K562 (cell line): ENCODE measurements at regions not wholly inside any gene's neighbourhood (a gene's known extent, or its start where the extent isn't known, plus 50 kb on each side); places are given as distances from the start of the nearest gene placed in this dataset.

Experiments used
- ATAC-seq: fragments of 200-7000 bp; cut with Tn5 transposase; 3 replicates; pipeline ENCODE4 v1.9.1; 2020; ENCODE audit warnings: moderate library complexity
- BruUV-seq: library from RNA; stranded (reverse); fragments of 400-500 nt; replicated peaks from 2 replicates; lab custom pipeline; 2021; lab: Mats Ljungman, UMichigan
- CTCF ChIA-PET: fragments of 300-600 bp; formaldehyde crosslinking; extraction: SDS; loops from one replicate; lab custom pipeline; 2021; ENCODE audit warnings: low intra/inter-chr PET ratio; lab: Yijun Ruan, JAX
- POLR2A ChIA-PET: fragments of 300-600, 350-650 bp; sonication (Branson Sonifier 250); formaldehyde crosslinking; extraction: SDS; loops from one replicate; lab custom pipeline; 2021; ENCODE audit warnings: antibody characterized with exemption, inconsistent platforms; lab: Yijun Ruan, JAX
- DNase-seq, 4 experiments: peaks; one replicate each; pipeline versions ENCODE4 v3.0.0 to v3.0.0-alpha.2; 2011 to 2018; ENCODE audit warnings: low spot score in 3 of 4, mixed read lengths in 3 of 4; ENCODE audit errors: extremely low read depth in 1 of 4
- FAIRE-seq: peaks from 2 replicates; lab custom pipeline; 2011; peaks lifted over from hg19 to GRCh38; lab: Jason Lieb, UNC
- H2AFZ ChIP-seq: 2 replicates; pipeline ENCODE4 v1.6.0; 2011; ENCODE audit warnings: low read depth, low read length, control low read depth, inconsistent platforms
- H3K27ac ChIP-seq: fragments of 200-600 bp; 3 replicates; pipeline ENCODE4 v1.8.0; 2011; ENCODE audit warnings: low read depth, mild to moderate bottlenecking, control low read depth, inconsistent platforms, low read length, moderate library complexity, mixed read lengths; ENCODE audit errors: extremely low read depth
- H3K27me3 ChIP-seq, 2 experiments: fragments of 300-600 bp in 1 of 2; 2 replicates in 1 of 2; 3 replicates in 1 of 2; pipeline versions ENCODE4 v1.6.0 to v1.8.0; 2011; ENCODE audit warnings: inconsistent platforms in 2 of 2, low read length in 2 of 2, mild to moderate bottlenecking in 1 of 2, mixed read lengths in 1 of 2, moderate library complexity in 1 of 2; ENCODE audit not compliant: control insufficient read depth in 2 of 2, insufficient read depth in 2 of 2
- H3K36me3 ChIP-seq: fragments of 300-600 bp; 3 replicates; pipeline ENCODE4 v1.8.0; 2011; ENCODE audit warnings: mild to moderate bottlenecking, low read length, inconsistent platforms; ENCODE audit not compliant: control insufficient read depth, insufficient read depth
- H3K4me1 ChIP-seq, 2 experiments: fragments of 200-600 bp in 1 of 2; replicated peaks in 1 of 2; 2 replicates in 1 of 2; 3 replicates in 1 of 2; pipeline versions ENCODE4 v1.5.1 to v1.8.0; 2011; ENCODE audit warnings: inconsistent platforms in 2 of 2, low read length in 2 of 2, mild to moderate bottlenecking in 1 of 2, mixed read lengths in 1 of 2, moderate library complexity in 1 of 2; ENCODE audit not compliant: control insufficient read depth in 2 of 2, insufficient read depth in 2 of 2
- H3K4me2 ChIP-seq: 2 replicates; pipeline ENCODE4 v1.6.1; 2011; ENCODE audit warnings: low read length, control low read depth, inconsistent platforms, mixed read lengths; ENCODE audit not compliant: insufficient read depth
- H3K4me3 ChIP-seq: fragments of 200-600 bp; sonication (generic), shearing (Covaris generic); 2 replicates; pipeline ENCODE4 v1.5.1; 2016; ENCODE audit warnings: control low read depth, inconsistent platforms
- H3K79me2 ChIP-seq: fragments of 200-600 bp; 3 replicates; pipeline ENCODE4 v1.8.0; 2011; ENCODE audit warnings: low read length, inconsistent platforms; ENCODE audit not compliant: control insufficient read depth, insufficient read depth
- H3K9ac ChIP-seq, 2 experiments: 2 replicates each; pipeline versions ENCODE4 v1.6.0 to v1.6.1; 2011; ENCODE audit warnings: low read depth in 2 of 2, low read length in 2 of 2, control low read depth in 1 of 2, inconsistent platforms in 1 of 2, mild to moderate bottlenecking in 1 of 2, mixed read lengths in 1 of 2; ENCODE audit not compliant: insufficient read depth in 1 of 2
- H3K9me1 ChIP-seq: one replicate; pipeline ENCODE4 v1.6.0; 2011; ENCODE audit warnings: inconsistent platforms, mild to moderate bottlenecking, low read length, moderate library complexity; ENCODE audit not compliant: control insufficient read depth, insufficient read depth
- H3K9me3 ChIP-seq: replicated peaks from 2 replicates; pipeline ENCODE4 v1.5.1; 2011; ENCODE audit warnings: low read depth, low read length, inconsistent platforms; ENCODE audit not compliant: control insufficient read depth, insufficient read depth
- H4K20me1 ChIP-seq: replicated peaks from 2 replicates; pipeline ENCODE4 v1.6.1; 2011; ENCODE audit warnings: low read length, inconsistent platforms, mixed read lengths; ENCODE audit not compliant: control insufficient read depth, insufficient read depth
- CREM ChIP-seq: IDR thresholded peaks from 2 replicates; pipeline ENCODE4 v1.6.1; 2014; ENCODE audit warnings: antibody characterized with exemption, low read depth
- HIVEP1 ChIP-seq: fragments of 250-450 bp; sonication (Bioruptor Pico); IDR thresholded peaks from 2 replicates; pipeline ENCODE4 v1.4.0; 2020; ENCODE audit warnings: mild to moderate bottlenecking
- RHOXF2B ChIP-seq: fragments of 250-450 bp; sonication (Bioruptor Pico); conservative IDR thresholded peaks from 2 replicates; pipeline ENCODE4 v1.5.1; 2021
- SNIP1 ChIP-seq: fragments of 450-650 bp; IDR thresholded peaks from 2 replicates; pipeline ENCODE4 v1.7.1; 2017; ENCODE audit warnings: low read depth, mild to moderate bottlenecking
- TAF1 ChIP-seq: IDR thresholded peaks from 2 replicates; pipeline ENCODE4 v1.6.1; 2011; ENCODE audit warnings: mild to moderate bottlenecking, low read length, moderate library complexity; ENCODE audit not compliant: insufficient read depth, control insufficient read depth, severe bottlenecking; ENCODE audit errors: extremely low read depth
- TRIM28 ChIP-seq: fragments of 450-650 bp; IDR thresholded peaks from 2 replicates; pipeline ENCODE4 v1.6.1; 2017
- ZNF639 ChIP-seq, 2 experiments: fragments of 200-800 bp in 1 of 2; sonication (Bioruptor generic) in 1 of 2; sonication (generic) in 1 of 2; formaldehyde crosslinking in 1 of 2; IDR thresholded peaks in 1 of 2; conservative IDR thresholded peaks in 1 of 2; 2 replicates each; pipeline versions ENCODE4 v1.5.0 to v1.6.1; 2016 to 2020; ENCODE audit warnings: missing compliant biosample characterization in 1 of 2, missing genetic modification characterization in 1 of 2, missing genetic modification reagents in 1 of 2
- WGBS: fragments of 100-300 bp; shearing (Covaris generic); methylation state at CpG from one replicate; pipeline ENCODE4 v1.1.6; 2016; ENCODE audit warnings: low coverage, mixed read lengths; ENCODE audit not compliant: insufficient coverage; ENCODE audit errors: missing lambda C conversion rate; 5-methylcytosine and 5-hydroxymethylcytosine counted together
- in situ Hi-C: fragments of 300-500 bp; cut with MboI; formaldehyde crosslinking; loops from 4 replicates; pipeline ENCODE4 v1.15.0; 2018; ENCODE audit warnings: inconsistent platforms, mixed read lengths
- intact Hi-C: fragments of 100-400 bp; cut with micrococcal nuclease; formaldehyde crosslinking; loops from 2 replicates; pipeline ENCODE4 v1.14.2; 2022

GRCh38 chr21:39103689-39104088 is 79.6 kb downstream of the PSMG1 start:
- ATAC-seq (no peak), FAIRE-seq (no peak), DNase-seq (no peak)
- Histone ChIP-seq H3K36me3 (no peaks in the 10 kb centered on the region), H2AFZ (no peak overlapping the region), H3K79me2 (no peaks in the 10 kb centered on the region), H3K27me3 (peaks cover 26 to 36% of the 10 kb centered on the region in 2 experiments; a peak in 4 of 5 replicates), H3K4me3 (no peak overlapping the region), H3K9ac (no peak overlapping the region), H3K4me1 (peaks cover 0 to 11% of the 10 kb centered on the region in 2 experiments; a peak in 3 of 5 replicates), H3K9me1 (no peaks in the 10 kb centered on the region), H3K27ac (no peak overlapping the region), H3K9me3 (no peaks in the 10 kb centered on the region), H4K20me1 (no peaks in the 10 kb centered on the region), H3K4me2 (no peak overlapping the region)
- intact Hi-C loops = no loop called here
- in situ Hi-C loops = no loop called here
- TF ChIP-seq CREM = no peak
- ChIA-PET CTCF (no interaction called here), POLR2A (interaction anchor here (0.8 to 1.8 kb wide), 3 partner anchors 11 to 826 kb away, joined by 3 read pairs; no protein-coding TSS in a partner anchor)
- BruUV-seq = no TSS peak
- 4% methylated on average over 4 of the region's 4 CpGs for WGBS

- Histone ChIP-seq H3K9ac (no peak overlapping the region), H4K20me1 (peaks cover 9% of the 10 kb centered on the region), H3K4me3 (no peak overlapping the region), H3K27ac (no peak overlapping the region), H3K36me3 (no peaks in the 10 kb centered on the region), H3K27me3 (peaks cover 24 to 43% of the 10 kb centered on the region in 2 experiments), H3K9me1 (no peaks in the 10 kb centered on the region), H3K9me3 (no peaks in the 10 kb centered on the region), H3K79me2 (no peaks in the 10 kb centered on the region), H3K4me2 (no peak overlapping the region), H2AFZ (no peak overlapping the region), H3K4me1 (peaks cover 0 to 8% of the 10 kb centered on the region in 2 experiments; a peak in 2 of 5 replicates)
- intact Hi-C loops = no loop called here
- no TSS peak for BruUV-seq
- in situ Hi-C loops = no loop called here
- ATAC-seq = no peak
- ChIA-PET CTCF (no interaction called here), POLR2A (interaction anchor here (0.6 to 1.1 kb wide), 2 partner anchors 13 to 49 kb away, joined by 3 to 4 read pairs; no protein-coding TSS in a partner anchor)
- FAIRE-seq = no peak
- WGBS = 1% methylated on average over 4 of the region's 4 CpGs
- no peak for DNase-seq
- TF ChIP-seq HIVEP1 (CRISPR knock-in tag) = no peak
- TF ChIP-seq TRIM28 = no peak
- TF ChIP-seq ZNF639 (CRISPR knock-in tag; conservative IDR thresholded peaks at IDR 0.05 in 1 of 2, IDR thresholded peaks at IDR 0.05 in 1 of 2) = no peak
- no peak for TF ChIP-seq TAF1
- no peak for TF ChIP-seq RHOXF2B (CRISPR knock-in tag)
- TF ChIP-seq SNIP1 = no peak
Observed at GRCh38 chr21:39099859-39100258, 83.4 kb downstream of the PSMG1 start.
